CD4-positive, alpha-beta T cell treated with Interleukin-4 for 4 hours (primary cell): ENCODE measurements at regions not wholly inside any gene's neighbourhood (a gene's known extent, or its start where the extent isn't known, plus 50 kb on each side); places are given as distances from the start of the nearest gene placed in this dataset.

Source experiments
- DNase-seq: peaks from one replicate; pipeline ENCODE4 v3.0.0-alpha.2; 2020

DNA sequence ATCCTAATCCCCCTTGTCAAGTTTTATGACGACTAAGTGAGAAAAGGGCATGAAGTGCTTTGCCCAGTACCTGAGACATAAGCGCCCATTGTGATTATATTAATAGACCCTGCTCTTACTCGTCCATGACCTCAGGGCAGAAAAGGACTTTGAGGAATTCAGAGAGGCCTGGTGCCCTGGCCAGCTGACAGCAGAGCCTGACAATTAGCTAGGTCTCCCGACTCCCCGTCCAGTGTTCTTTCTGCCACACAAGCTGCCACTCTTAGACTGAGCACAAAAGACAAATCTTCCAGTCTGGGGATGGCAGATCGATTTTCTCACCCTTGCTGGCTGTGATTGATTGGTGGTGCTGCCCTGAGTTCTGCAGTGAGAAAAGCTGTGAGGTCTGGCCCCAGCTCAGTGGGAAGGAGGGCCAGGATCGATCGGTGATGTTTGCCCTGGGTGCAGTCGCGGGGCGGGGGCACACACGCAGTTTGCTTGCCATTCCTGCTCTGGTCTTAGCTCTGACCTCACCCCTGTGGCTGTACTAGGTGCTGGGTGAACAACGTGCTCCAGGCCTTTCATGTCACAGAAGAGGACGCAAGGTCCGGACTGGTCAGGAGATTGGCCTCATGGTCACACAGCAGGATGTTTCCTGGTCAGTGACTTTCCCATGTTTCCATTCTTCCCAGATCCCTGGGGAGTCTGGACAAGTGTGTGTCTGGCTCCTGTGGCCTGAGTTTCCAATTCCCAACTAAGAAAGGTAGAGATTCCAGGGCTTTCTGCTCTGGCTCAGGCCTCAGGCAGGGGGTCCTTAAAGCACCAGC, 67.4 kb upstream of the TLE3 start:
- DNase-seq = no peak

DNA sequence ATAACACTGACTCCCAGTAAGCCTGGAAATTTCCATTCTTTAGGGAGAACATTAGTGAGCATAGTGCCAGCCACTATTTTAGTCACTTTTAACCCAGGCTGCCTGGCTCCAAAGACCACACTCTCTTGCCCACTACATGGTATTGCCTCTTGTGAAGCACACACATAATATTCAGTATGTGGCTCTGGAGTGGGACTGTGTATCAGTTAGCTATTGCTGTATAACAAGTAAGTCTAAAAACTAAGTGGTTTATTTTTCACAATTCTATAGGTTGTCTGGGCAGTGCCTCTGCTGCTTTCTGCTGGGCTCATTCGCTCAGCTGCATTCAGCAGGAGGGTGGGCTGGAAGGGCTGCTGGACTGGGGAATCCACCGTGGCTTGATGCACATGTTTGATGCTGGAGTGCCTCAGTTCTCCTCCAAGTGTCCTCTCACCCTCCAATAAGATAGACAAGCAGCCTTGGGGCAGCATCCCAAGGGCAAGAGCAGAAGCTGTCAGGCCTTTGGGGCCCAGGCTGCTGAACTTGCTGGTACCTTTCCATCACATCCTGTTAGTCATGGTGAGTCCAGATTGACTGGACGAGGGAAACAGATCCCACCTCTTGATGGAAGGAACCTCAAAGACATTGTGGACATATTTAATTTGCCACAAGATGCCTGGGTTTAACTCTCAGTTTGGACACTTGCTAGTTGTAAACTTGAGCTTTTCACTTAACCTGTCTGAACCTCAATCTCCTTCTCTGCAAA, 66.6 kb upstream of the TLE3 start:
- DNase-seq = no peak

DNA sequence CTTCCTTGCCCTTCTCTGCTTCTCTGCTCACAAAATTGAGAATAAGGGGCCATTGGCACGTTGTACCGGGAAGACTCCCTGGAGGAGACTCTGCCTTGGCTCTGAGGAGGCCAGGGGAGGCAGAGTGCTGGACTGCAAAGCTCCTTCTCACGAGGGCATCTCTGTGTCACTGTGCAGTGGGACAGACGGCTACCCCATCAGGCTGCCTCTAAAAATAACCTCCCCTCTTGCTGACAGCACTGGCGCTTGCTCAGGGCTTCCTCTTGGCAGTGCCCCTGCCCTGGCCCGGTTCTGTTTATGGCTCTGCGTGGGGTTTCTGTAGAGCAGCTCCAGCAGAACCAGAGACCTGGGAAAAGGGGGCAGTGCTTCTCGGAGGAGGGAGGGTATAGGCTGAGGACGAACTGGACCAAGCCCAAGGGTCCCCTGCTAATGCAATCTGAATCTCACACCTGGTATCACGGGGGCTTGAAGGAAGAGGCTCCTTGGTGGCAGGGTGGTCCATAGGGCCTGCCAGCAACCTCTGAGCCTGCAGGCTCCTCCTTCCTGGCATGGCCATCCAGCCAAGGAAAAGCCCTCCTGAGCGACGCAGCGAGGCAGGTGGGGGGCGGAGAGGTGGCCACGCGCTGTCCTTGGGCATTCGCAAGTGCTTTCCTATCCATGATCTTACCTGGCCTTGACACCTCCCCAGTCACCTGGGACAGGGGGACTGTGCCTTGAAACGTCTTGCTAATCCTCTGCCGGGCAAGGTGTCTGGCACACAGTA, 63.3 kb upstream of the TLE3 start:
- DNase-seq = no peak

DNA sequence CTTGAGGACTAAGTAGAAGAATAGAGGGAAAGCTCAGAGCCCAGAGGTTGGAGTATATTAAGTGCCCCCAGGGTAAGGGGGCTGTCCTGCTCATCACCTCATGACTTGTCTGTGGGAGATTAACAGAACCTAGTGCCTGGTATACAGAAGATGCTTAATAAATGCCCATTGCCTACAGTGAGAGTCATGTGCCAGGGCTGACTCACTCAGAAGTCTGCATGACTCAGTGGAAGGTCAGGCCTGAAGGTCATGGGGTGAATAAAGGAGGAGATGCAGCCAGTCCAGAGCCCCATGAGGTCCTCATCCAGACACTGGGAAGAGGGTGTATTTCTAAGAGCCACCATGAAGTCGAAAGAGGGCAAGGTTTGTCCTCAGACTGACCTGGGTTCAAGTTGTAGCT, 62.5 kb upstream of the TLE3 start:
- no peak for DNase-seq

DNA sequence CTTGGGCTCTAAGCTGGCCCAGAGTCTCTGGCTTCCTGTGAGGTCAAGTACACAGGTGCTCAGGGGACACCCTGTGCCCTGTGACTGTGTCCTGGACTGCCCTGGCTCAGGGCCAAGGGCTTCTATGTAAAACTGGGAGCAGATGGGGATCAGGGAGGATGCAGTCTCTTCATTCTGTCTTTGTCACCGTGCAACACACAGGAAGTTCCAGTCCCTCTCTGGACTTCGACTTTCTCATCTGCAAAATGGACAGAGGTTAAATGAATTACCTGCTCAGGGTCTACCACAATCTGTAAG, 61.9 kb upstream of the TLE3 start:
- no peak for DNase-seq

DNA sequence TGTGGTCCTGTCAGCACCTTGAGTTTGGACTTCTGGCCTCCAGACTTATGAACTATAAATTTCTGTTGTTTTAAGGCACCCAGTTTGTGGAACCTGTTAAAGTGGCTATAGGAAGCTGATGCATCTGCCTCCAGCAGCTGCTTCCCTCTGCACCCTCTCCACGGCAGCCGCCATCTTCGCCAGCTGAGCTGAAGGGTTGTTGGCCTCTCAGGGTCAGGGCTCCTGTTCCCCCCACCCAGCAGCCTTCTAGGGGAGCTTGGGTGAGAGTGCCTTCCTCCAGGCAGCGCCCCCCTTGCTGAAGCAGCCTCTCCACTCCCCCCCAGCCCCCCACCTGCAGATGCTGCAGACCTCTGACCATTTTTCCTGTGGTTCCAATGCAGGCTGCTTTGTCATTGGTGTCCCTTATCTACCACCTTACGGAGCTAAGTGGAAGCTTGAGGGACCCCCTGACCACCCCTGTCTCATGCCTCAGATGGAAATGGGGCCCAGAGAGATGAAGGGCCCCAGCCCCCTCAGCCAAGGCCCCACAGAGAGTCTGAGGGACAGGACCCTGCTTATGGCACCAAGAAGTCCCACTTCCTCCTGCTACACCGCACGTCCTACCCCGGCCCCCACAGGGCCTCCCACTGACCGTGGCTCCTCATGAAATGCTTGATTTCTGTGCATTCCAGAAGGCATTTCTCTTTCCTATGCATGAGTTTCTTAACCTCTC, 61.4 kb upstream of the TLE3 start:
- no peak for DNase-seq

DNA sequence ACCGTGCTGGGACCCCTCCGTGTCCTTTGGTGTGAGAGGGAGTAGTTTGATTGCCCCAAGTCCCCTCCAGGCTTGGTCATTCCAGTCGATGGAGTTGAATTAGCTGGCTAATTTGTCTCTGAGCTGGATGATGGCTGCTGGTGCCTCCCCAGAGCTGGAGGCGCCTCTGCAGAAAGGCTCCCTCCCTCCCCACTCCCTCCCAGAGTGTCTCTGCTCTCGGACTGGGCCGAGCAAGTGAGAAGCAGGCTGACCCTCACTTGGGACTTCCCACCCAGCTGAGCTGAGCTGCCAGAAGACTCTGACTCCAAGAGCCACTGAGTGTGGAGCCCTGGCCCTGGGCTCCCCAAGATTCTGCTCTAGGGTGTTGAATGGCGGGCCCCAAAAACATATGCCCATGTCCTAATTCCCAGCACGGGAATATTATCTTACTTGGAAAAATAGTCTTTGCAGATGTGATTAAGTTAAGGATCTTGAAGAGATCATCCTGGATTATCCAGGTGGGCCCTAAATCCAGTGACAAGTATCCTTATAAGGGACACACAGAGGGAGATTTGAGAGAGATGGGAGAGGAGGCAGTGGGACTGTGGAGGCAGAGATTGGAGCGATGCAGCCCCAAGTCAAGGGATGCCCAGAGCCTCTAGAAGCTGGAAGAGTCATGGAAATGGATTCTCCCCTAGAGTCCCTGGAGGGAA, 60.7 kb upstream of the TLE3 start:
- DNase-seq = no peak

DNA sequence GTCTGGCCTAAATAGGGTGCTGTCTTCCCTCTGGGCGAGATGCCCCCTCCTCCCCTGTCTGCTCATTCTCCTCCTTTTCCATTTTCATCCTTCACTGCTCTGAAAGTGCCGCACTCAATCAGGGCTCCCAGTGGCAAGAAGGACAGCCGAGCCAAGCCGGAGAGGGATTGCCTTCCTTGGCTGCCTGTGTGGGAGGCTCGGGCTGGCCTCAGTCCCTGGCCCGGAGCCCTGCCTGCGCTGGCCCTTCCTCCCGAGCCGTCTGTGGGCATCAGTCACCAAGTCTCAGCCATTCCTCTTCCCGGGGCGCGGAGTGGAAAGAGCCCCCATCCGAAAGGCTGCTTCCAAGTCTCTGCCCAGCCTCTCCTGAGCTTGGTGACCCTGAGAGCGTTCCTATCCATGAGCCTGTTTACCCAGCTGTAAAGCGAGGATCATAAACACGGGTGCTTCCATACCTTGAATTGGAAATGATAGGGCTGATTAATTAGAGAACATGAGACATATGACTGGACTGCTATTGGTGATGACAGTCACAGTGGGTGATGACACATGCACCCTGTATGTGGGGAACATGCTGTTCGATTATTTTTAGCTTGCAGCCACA, 59.1 kb upstream of the TLE3 start:
- DNase-seq = no peak

DNA sequence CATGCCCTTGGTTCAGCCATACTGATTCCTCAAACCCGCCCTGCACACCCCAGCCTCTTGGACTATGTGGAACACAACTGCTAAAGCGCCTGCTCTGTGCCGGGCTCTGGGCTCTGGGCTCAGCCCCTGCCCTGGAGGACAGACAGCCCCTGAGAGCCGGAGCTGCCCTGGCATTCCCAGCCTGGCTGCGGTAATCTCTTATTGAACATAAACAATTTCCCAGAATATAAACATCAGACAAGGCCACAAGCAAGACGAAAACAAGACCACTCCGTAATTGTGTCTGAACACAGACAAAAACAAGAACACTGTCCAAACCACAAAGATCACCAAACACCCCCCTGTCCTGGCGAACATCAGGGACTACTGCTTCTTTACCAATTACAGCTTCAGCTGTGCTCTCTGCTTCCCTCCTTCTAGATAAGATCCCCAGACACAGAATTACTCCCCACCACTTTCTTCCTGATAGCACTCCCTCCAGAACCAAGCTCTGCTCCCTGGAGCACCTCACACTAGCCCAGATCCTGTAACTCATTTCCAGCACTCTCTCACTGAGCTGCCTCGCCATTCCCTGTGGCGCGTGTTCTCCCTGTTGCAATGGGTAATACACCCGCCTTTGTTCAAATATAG, 57.1 kb upstream of the TLE3 start:
- DNase-seq = no peak

DNA sequence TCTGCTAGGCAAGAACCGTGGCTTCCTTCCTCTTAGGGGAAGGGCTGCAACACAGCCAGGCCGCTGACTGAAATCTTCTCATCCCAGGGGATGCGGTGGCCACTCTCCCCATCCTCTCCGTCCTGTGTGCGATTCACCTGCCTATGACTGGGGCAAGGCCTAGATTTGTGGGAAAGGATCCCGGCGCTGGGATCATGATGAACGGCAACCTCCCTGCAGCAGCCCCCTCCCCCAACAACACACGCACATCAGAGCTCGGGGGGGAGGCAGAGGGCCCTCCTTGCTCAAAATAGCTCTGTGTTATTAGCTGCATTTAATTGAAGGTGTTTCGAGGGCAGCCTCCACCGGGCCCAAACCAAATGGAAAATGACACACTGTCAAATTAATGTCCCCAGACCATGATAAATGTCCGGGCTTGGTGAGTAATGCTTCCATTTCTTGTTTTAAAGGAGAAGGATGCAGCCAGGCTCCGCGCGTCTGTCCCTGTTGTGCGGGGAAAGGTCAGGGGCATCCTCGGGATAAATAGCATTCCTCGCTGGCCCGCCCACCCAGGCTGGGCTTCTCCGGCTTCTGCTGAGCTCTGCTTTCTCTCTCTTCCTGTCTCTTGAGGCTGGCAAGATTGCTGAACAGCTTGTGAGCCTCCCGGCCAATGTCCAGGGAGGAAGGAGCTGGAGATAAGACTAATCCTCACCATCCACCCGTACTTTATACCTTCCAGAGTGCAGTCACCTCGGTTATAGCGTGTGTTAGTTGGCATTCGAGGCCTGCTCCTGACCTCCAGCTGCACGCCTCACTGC, 56.4 kb upstream of the TLE3 start:
- DNase-seq = no peak

DNA sequence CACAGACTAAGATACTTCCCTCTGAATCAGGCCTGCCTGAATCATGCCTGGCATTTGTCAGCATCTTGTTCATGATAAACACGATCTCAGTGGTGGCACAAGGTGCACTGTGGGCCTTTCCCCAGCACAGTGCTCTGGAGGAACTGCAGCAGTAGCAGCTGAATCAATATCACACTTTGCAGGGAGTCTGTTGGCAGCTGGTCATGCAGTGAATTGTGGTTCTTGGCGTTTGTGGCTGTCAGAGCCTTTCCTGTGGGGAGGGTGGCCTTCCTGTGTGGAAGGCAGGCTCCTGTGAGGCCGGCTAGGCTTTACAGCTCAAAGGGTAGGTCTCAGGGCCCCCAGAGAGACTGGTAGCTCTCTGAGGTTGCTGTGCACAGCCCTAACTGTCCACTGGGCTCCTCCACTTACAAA, 54.4 kb upstream of the TLE3 start:
- no peak for DNase-seq

DNA sequence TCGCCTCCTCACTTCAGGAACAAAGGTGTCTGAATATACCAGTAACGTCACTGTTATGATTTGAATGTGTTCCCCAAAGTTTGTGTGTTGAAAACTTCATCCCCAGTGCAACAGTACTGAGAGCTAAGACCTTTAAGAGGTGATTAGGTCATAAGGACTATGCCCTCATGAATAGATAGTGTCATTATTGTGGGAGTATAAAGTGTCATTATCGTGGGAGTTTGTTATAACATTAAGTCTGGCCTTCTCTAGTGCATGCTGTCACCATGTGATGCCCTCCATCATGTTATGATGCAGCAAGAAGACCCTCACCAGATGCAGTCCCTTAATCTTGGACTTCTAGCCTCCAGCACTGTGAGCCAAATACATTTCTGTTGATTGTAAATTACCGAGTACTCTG, 53.7 kb upstream of the TLE3 start:
- no peak for DNase-seq

DNA sequence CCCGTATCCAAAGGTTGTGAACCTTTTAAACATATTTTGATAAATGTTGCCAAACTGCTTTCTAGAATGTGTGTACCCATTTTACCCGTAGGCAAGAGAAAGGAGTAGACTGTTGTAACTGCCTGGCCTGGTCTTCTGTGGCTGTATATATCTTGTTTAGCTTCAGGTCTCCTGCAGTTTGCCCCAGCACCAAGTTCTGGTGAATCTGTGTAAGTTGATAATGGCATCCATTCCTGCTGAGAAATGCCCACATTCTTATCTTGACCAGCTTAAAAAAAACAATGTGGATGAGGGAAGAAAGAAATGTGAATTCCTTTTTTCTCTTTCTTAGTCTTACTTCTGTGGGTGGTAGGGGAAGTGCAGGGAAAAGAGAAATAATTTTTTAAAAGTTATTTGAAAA, 53.3 kb upstream of the TLE3 start:
- no peak for DNase-seq

DNA sequence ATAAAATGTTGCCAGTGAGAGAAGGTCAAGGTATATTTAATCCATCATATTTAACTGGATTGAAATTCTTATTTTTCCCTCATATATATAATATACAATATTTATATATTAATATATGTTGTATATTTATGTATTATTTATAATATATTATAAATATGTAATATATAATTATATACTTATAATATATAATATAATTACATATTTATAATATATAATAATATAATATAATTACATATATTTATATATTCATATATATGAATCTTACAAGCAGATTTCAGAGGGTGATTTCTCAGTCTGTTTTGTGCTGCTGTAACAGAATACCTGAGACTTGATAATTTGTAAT, 52.7 kb upstream of the TLE3 start:
- DNase-seq = no peak

DNA sequence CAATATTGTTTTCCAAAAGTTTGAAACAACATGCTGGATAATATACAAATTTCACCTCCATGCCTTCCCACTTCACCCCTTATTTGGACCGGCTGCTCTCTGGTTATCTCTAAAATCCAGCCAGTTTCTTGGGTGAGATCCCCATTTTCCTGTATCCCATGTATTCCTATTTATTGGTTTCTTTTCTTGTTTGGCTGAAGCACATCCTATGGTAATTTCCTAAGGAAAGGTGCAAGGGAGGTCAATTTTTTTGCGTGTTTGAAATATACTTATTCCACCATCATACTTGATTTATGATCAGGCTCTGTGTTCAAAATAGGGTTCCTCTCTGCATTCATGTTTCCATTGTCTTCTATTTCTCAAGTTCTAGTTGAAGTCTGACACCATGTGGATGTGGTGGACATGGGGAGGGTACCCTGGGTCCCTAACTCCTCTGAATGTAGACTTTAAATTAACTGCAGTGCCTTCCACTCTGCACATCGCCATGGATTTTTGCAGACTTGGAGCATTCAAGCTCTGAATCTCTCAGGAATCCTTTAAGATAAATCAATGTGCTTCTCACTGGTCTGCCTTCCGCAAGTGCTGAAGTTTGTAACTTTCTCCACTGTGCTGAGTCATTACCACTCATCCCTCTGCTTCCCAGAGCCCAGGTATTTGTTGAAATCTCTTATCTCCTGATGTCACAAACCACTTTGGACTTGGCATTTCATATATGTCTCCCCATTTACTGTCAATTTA, 52.1 kb upstream of the TLE3 start:
- no peak for DNase-seq

DNA sequence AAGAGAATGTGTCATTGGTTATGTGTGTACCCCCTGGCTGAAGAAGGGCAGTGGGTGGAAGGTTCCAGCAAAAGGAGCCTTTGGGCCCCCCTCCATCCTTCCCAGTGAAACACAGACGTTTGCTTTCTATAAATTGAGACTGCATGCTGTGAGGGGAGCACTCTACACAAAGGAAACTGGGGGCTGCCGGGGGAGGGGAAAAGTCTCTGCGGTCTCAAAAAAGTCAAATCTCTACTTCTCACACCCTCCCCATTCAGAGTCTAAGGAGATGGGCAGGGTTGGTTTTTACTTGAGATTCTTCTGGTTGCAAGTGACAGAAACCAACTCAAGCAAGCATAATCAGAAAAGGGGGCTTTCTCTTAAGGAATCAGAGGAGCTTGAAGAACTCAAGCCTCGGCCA, 50.1 kb upstream of the TLE3 start:
- no peak for DNase-seq
